GM18502 (cell line): ENCODE measurements at regions not wholly inside any gene's neighbourhood (a gene's known extent, or its start where the extent isn't known, plus 50 kb on each side); places are given as distances from the start of the nearest gene placed in this dataset.
"Not testable (repeated sequence)": the region's sequence is repeated elsewhere in the genome, so short reads cannot be mapped to it uniquely, and the experiment has no call there.

Experiments
- ATAC-seq: cut with Tn5 transposase; IDR thresholded peaks from one replicate; pipeline ENCODE4 v1.9.1; 2021; ENCODE audit warnings: mild to moderate bottlenecking; ENCODE audit not compliant: unreplicated experiment, poor library complexity

DNA sequence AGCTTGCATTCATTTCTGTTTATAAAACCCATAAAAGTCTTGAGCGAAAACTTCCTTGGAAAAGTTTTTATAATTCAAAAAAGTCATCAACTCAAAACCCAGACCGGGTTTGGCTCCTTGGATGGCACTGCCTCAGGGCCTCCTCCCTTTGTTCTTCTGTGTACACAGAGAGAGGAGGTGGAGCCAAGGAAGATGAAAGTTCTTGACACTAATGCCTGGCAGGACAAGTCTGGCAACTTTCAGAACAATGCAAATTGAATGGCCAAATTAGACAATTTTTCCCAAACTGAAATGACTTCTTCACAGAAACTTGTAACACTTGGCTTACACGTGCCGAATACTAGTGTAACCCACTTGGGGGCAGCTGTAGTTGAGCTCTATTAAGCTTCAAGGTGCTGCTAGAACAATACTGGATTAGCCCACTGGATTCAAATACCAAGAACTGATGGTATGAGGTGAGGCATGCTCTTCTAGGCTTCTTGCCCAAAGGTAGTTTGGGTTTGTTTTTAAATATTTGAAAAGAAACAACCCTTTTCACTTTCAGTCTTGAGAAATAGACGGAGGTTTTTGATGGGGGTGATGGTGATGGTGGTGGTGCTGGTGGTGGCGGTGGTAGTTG is 86.6 kb upstream of the FRMD6 start:
- ATAC-seq = no peak

DNA sequence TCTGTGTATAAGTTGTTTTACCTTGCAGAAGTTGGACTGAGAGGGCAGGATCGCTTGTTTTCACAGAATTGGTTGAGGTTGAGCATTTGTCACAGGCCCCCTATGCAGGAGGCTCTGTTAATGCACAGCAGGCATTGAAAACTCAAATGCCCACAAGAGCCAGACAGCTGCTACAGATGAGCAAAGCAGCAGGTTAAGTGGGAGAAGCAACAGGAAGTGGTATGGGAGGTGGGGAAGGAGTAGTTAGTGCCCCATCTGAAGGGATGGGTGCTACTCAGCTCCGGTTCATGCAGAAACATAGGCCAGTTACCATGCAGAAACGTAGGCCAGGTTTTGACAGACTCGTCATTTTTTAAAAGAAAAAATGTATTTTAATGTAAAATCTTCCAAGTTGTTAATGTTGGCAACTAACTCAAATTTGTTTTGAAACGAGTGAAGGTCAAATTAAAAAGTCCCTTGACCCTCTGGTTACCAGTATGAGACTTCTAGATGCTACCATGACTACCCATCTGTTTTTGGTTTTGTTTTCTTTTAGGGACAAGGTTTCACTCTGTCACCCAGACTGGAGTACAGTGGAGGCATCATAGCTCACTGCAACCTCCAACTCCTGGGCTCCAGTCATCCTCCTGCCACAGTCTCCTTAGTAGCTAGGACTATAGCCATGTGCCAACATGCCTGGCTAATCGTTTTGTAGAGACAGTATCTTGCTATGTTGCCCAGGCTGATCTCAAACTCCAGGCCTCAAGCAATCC is 84.7 kb upstream of the FRMD6 start:
- ATAC-seq = peak; percentile 65

DNA sequence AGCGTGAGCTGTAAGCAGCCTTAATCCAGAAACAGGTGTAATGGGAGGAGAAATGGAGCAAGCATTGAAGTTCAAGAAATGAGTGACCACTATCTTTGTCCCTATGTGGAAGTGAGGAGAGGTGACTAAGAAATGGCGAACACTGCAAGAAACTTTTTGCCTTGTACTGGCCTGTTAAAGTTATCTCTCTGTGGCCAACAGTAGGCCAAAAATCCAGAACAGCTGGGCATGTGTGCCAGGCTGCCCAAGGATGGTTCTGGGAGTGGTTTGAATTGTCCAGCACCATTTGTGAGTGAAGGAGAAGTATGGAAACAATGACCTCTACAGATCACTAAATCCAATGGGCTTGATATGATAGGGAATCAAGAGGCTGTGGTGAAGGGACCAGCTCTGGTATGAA is 83.3 kb upstream of the FRMD6 start:
- no peak for ATAC-seq

DNA sequence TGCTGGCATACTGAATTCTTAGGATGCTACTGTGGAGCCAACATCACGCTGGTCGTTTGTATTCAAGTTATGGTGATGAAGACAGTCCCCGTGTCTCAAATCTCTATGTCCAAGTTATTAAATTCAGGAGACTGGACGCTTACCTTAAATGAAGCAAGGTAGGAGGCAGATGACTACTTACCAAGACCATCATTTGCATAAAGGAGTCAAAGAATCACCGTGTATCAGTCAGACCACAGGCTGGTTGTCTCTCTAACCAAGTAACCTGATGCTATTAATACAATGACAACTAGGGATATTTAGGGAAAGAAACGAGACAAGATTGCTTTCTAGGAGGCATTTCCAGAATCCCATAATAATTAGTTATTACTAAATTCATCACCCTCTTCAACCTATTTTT is 78.1 kb upstream of the FRMD6 start:
- ATAC-seq = no peak

DNA sequence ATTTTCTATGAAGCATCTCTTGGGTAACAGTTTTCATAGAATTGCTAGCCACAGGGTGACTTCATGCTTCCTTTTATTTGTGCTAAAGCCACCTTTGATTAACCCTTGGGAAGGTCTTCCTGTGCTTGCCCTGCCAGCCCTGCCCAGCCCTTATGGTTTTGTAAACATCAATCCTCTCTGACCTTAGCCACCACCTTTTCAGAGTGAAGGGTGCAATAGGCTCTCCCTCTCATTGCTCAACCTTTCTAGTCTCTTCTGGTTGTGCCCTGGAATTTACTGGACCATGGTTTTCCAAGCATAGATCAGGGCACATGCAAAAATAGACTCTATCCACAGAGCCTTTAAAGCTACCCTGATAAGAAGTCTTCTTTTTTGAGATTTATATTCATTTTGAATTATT is 77.7 kb upstream of the FRMD6 start:
- no peak for ATAC-seq

DNA sequence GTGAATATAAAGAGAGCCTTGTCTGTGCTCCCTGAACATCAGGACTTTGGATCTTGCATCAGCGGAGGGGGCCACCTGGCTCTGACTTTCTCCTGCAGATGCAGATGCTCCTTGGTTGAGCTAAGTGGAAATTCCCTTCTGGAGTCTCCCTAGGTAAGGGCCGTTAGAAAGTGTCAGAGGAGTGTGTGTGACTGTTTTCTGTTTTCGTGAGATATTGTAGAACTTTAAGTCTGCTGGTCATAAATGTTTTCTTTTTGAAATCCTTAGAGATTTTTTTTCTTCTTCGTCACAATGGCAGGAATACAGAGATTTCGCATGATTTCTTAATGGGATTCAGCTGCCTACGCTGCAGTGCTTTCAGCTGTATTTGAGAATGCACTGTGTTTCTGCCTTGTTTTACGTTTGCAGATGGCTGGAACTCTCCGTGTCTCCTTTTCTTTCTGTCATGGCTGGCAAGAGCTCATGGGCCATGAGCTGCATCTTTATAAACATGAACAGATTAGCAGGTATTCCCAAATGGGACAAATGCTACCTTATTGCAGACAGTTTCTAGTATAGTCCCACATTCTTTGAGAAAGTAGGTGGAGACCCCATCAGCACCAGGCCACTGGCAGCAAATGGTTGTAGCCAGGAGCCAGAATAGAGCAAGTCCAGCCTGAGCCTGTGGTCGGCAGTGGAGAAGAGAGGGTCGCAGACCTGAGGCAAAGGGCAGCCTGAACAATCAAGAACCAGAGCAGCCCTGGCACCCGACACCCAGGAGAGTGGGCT is 76.2 kb upstream of the FRMD6 start:
- no peak for ATAC-seq

DNA sequence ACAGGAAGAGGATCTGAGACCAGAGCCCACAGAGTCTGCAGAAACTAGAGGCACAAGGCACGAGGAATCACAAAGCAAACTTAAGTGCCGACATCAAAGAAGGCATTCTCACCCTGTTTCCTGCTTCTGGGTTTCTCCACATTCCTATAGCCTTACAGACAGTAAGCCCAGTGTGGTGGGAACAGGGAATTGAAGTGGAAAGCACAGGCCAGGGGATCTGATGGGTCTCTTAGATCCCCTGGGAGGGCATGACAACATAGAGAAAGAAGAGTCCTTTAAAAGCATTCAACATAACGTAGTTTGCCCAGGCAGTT is 75.6 kb upstream of the FRMD6 start:
- no peak for ATAC-seq

DNA sequence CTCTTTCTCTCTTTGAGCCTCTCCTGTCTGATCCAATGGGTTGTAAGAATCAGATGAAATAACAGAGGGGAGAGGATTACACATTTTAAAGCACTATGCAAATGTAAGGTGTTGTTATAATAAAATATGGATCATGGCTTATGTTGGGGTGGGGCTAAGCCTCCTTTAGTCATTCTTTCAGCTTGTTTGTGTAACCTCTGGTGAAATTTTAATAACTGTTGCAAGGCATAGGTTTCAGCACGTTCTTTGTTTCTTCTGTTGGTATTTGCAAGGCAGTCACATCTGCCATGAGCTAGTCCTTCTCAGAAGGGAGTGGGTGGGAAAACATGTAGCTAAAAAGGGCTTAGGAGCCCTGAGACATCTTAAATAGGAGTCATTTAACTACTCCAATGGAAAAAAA is 74.8 kb upstream of the FRMD6 start:
- no peak for ATAC-seq

DNA sequence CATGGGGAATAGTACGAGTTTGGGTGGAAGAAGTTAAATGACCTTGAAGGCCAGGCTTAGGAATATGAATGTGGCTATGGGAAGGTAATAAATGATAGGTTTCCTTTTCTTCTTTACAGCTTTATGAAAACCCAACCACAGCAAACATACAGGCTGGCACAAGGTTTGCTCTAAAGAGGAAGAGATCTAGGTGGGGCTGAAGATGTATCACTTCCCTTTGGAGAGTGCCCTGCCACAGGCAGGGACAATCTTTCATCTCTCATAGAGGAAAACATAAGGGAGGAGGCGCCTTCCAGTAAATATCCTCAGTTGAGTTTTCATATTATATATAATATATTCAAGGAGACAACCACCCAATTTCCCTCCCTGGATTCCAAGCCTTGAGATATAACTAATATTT is 72.9 kb upstream of the FRMD6 start:
- no peak for ATAC-seq

DNA sequence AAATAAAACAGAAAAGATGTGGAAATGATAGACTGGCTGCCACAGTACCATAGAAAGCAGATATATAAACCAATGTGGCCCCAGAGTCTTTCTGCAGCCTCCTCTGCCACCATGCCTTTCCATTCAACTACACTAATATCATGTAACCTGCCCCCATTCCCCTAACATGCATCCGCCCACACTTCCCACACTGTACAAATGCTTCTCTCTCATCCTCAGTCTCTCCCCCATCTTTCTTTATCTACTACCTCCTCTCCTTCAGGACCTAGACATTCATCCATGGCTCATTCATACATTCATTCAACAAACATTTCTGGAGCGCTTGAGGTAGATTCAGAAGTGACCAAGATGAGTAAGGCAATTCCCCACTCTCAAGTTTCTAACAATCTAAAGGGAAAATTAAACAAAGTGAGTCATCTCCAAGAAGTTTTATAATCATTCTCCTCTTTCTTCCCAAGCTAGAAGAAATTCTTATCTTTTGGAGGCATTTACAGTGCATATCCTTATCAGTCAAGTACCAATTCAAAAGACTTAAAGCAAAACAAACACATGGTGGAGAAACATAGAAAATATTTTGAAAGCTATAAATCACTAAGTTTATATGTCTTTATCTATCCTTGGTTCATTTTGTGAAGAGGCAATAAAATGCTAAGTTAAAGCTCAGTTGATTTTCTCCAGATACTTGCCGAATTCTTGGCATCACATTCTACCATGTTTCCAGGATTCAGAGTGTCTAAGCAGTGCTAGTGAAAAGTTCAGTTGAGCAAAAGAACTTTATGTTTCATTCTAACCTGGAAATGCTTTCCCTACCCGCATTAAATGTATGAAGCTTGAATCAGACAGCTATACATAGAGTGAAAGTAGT is 70.5 kb upstream of the FRMD6 start:
- ATAC-seq = no peak

DNA sequence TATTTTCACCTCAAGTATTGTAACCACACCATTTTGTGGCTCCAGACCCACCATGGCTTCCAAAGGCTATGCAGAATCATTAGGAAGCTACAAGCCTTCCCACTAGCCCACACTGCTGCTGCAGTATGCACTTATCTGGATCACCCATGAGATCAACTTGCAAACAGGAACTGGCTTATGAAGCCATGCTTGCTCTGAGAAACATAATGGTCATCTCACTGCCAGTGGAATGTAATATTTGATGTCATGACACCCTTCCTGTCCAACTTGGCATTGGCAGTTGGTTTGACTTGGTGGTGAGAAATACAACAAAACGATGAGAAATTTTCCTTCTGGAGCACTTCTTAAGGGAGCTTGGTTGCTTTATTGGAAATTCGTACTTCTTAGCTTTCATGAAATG is 69.3 kb upstream of the FRMD6 start:
- ATAC-seq = no peak

DNA sequence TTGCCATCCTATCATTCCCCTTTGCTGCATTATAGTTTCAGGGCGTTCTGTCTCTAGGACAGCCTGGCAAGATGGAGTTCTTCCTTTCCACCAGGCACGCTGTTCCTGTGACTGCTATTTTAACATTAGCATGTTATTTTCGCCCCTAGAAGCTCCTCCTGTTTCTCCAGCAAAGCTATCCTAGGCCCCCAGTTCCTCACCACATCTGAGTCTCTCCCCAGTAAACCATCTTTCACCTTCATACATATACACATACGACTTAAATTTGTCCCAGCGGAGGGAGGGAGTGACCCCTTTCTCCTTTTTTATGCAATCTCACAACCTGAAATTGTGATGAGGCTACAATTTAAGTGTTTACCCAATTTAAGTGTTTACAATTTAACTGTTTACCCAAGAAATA is 66.7 kb upstream of the FRMD6 start:
- ATAC-seq = no peak

DNA sequence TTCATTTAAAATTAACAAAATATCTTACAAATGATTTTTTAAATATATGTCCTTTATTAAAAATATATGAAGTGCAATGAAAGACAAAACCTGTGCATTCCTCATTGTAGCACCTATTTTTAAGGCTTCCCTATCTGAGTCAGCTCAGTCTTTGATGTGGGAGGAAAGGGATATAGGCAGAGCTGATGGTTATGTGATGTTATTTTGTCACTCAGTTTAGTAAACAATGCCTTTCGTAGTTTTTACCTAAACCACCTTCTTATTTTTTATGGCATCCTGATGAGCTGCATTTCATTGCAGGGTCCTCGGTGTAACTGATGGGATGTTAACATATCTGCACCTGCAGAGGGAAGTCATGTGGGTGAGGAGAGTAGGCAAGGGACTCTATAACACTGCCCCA is 58.9 kb upstream of the FRMD6 start:
- ATAC-seq = no peak

DNA sequence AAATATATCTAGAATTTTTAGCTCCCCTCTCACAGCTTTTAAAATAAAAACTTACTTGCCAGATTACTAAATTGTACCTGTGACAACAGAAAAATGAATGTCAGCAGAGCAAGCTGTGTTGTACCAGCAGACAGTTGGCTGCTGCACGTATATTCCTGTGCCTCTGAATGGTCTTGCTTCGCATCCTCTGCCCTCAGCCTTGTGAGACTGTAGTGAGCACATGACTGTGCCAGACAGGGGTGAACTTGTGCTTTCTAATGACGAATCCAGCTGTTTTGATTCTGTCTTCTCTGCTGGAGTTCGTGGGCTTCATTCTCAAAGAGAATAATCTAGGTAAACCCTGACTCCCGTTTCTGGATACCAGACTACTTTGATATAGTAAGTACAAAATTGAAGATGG is 58.3 kb upstream of the FRMD6 start:
- ATAC-seq = no peak

DNA sequence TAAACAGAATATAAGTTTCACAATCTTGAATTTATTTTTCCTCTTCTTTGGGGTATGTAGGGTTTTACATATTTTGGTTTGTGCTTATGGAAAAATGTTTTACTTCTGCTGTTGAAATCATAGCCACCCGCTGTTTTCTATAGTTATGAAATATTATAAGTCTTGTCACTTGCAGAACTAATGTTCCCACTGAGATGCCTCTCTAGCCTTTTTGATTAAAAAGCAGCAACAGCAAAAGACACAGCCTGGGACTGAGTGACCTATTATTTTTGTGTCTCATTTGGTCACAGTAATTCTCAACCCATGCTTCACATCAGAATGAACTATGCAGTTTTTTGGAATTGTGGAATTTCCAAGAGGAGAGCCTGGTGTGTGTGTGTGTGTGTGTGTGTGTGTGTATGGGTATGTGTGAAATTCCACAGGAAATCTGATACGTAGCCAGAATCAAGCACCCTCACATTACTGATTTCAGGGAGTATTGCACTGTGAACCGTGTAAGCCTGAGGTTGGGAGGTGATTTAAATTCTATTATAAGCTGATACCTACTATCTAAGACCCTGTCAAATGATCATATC is 55.7 kb upstream of the FRMD6 start:
- no peak for ATAC-seq

DNA sequence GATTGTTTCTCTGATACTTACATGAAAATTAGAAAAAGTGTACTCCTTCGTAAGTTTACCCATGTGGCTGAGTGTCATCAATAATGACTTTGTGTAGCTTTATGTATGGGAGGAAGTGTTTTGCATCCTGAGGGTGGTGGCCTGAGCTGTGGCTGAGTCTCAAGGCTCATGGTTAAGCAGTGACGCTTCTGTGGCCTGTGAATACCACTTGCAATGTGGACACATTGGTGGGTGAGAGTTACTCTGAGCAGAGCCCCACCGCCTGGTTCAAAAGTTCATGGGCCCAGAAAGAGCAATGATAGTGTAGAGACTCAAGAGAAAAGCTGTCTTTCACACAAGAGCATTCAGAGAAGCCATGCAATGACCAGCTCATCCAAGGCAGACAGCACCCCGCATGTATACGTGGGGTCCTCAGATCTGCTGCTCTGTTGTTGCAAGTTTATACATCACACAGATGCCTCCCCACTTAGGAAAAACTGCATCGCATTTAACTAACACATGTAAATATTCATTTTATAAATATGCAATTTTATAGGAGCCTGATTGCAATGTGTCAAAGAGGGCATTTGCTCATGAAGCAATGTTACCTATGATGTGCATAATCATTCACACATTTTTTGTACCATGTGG is 55.1 kb upstream of the FRMD6 start:
- no peak for ATAC-seq

DNA sequence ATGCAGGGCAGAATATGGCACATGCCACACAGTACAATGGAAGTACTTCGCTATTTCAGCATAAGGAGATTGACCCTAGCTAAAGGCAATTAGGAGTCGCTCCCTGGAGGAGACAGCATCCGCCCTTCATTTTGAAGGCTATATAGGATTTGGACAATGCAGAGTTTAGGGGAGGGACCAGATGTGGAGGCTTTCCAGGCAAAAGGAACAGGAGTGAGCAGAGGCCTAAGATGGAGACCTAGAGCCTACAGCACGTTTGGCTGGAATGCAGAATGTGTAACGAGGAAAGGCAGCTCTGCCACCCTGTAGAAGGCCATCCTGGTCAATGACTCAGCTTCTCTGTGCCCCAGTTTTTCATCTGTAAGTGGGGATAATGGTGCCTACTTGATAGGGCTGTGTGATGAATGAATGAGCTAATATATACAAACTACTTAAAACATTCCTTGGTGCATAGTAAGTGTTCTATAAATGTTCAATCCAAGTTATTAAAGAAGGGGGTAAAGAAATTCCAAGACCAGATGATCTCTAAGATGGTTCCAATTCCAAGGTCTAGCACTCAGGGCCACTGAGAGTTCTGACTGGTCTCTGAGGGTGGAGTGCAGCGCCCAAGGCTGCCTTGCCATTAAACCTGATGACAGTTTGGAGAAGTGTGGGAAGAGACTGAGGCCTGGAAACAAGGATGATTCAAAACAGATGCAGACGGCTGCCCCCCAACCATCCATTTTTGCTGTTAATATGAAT is 54.3 kb upstream of the FRMD6 start:
- ATAC-seq = no peak

DNA sequence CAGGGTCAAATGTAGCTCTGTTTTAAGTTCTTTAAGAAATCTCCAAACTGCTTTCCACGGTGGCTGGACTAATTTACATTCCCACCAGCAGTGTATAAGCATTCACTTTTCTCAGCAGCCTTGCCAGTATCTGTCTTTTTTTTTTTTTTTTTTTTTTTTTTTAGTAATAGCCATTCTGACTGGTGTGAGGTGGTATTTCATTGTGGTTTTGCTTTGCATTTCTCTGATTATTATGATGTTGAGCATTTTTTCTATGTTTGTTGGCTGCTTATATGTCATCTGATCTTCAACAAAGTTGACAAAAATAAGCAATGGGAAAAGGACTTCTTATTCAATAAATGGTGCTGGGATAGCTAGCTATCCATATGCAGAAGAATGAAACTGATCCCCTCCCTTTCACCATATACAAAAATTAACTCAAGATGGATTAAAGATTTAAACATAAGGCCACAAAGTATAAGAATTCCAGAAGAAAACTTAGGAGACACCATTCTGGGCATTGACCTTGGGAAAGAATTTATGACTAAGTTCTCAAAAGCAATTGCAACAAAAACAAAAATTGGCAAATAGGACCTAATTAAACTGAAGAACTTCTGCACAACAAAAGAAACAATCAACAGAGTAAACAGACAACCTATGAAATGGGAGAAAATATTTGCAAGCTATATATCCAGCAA is 52.6 kb upstream of the FRMD6 start:
- ATAC-seq = not testable (repeated sequence)

DNA sequence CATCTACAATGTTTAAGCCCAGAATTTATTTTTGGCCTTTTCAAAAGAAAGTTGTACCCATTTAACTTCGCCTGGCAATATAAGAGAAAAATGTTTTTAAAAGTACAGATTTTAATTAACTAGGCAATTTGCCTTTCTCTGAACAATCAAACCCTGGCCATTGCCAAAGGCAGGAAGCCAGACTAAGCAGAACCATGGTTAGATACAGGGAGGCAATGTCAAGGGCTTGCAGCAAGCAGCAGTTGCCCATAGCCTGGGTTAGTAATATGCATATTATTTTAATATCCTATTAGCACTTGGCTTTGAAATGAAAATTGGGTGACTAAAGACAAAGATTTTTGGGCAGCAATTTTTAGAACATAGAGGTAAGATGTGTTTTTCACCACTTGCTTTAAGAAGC is 51.1 kb upstream of the FRMD6 start:
- no peak for ATAC-seq
